Breast epithelium (tissue), 3 donors: ENCODE measurements at regions not wholly inside any gene's neighbourhood (a gene's known extent, or its start where the extent isn't known, plus 50 kb on each side); places are given as distances from the start of the nearest gene placed in this dataset.

Experiments
- POLR2A ChIP-seq: fragments of 450-650 bp; IDR thresholded peaks from one replicate; pipeline ENCODE4 v1.6.1; 2016; ENCODE audit warnings: antibody characterized with exemption, mild to moderate bottlenecking, moderate library complexity
- TF ChIP-seq, protein P1 (sequence below), 3 donors: fragments of 450-650 bp; IDR thresholded peaks; one replicate each; pipeline ENCODE4 v1.5.1; 2016 to 2017; ENCODE audit warnings: antibody characterized with exemption in 3 of 3, mild to moderate bottlenecking in 3 of 3, moderate library complexity in 3 of 3

DNA sequence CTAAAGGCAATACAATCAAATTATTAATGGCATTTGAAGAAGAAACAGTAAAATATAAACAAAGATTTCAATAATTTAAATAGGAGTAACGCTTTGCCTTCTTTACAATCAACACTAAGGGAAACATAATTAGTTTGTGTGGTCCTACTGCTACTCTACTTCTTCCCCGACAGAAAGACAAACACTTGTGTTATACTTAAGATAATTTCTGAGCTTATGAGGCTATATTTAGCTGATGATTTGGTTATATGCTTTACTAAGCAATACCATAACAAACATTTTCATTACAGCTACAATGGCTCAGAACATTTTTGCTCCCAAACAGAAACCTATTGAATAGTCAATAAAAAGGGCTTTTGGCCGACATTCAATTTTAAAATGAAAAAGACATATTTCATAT, 1217.2 kb upstream of the GJE1 start:
- TF ChIP-seq, protein P1, sequence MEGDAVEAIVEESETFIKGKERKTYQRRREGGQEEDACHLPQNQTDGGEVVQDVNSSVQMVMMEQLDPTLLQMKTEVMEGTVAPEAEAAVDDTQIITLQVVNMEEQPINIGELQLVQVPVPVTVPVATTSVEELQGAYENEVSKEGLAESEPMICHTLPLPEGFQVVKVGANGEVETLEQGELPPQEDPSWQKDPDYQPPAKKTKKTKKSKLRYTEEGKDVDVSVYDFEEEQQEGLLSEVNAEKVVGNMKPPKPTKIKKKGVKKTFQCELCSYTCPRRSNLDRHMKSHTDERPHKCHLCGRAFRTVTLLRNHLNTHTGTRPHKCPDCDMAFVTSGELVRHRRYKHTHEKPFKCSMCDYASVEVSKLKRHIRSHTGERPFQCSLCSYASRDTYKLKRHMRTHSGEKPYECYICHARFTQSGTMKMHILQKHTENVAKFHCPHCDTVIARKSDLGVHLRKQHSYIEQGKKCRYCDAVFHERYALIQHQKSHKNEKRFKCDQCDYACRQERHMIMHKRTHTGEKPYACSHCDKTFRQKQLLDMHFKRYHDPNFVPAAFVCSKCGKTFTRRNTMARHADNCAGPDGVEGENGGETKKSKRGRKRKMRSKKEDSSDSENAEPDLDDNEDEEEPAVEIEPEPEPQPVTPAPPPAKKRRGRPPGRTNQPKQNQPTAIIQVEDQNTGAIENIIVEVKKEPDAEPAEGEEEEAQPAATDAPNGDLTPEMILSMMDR (IDR thresholded peaks at IDR 0.05) = no peak
- TF ChIP-seq POLR2A = no peak
